Activated naive CD8-positive, alpha-beta T cell treated with anti-CD3 and anti-CD28 coated beads, Interleukin-2, amount 10 ng/mL, durations not matched to agents 7 days and 5 days (primary cell): ENCODE measurements at regions not wholly inside any gene's neighbourhood (a gene's known extent, or its start where the extent isn't known, plus 50 kb on each side); places are given as distances from the start of the nearest gene placed in this dataset.

ENCODE experiments used
- ATAC-seq: fragments of 150-1000 bp; cut with Tn5 transposase; one replicate; pipeline ENCODE4 v1.10.0; 2021; ENCODE audit warnings: low read depth, moderate library complexity
- POLR2A ChIA-PET: fragments of 350-600 bp; sonication (Branson Sonifier 250); formaldehyde crosslinking; loops from one replicate; lab custom pipeline; 2021; ENCODE audit warnings: antibody characterized with exemption; lab: Charles Lee
- DNase-seq: peaks from one replicate; pipeline ENCODE4 v3.0.0; 2021
- H3K27ac Mint-ChIP-seq: one replicate; pipeline ENCODE4 v1.8.0; 2022; ENCODE audit warnings: mild to moderate bottlenecking, mixed read lengths
- H3K27me3 Mint-ChIP-seq: one replicate; pipeline ENCODE4 v1.8.0; 2022; ENCODE audit warnings: mild to moderate bottlenecking, moderate library complexity, mixed read lengths
- H3K36me3 Mint-ChIP-seq: one replicate; pipeline ENCODE4 v1.8.0; 2021; ENCODE audit warnings: mild to moderate bottlenecking, mixed read lengths
- H3K4me1 Mint-ChIP-seq: one replicate; pipeline ENCODE4 v1.8.0; 2021; ENCODE audit warnings: mixed read lengths
- H3K4me3 Mint-ChIP-seq: one replicate; pipeline ENCODE4 v1.8.0; 2022; ENCODE audit warnings: mild to moderate bottlenecking, moderate library complexity, mixed read lengths
- H3K9me3 Mint-ChIP-seq: one replicate; pipeline ENCODE4 v1.8.0; 2021; ENCODE audit warnings: mixed read lengths

DNA sequence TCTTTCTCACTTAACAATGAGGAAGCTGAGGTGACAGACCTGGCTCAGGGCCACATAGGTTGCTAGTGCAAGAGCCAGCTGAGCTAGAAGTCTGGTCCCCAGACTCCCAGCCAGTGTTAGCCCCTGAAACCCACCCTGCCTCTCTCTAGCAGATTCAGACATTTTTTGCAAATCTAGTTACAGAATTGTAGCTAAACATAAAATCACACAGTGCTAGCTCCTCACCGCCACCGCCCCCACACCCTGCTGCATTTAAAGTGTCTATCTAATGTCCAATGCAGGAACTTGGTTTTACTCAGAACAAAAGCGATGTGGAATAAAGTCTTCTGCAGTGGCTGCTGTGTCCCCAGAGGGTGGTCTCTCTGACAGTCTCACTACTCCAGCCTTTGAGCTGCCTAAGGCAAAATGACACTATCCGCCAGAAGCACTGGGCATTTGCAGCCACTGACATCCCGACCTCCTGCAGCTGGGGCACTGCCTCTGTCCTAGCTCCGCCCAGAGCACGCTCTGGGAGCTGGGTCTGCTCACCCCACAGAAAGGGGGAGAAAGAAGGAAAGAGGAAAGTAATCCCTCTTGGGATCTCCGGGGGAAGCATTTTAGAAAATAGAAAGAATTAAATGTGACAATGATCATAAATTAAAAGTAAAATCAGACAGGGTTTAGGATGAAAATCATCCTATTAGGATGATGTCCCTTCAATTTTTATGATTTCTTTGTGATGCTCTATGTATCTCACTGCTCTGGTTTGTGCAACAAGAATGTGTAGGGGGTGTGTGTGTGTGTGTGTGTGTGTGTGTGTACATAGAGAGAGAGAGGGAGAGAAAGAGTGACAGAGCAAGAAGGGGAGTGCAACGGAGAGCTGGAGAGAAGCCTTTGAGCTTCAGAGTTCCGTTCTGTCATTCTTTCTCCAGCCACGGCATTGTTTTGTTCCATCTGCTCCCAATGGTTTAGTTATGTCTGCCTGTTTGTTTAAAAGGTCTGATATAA, 50.5 kb upstream of the ST8SIA3 start:
- DNase-seq (no peak), ATAC-seq (no peak)
- Mint-ChIP-seq H3K27ac (no peak overlapping the region), H3K27me3 (peaks cover 12% of the 10 kb centered on the region), H3K9me3 (no peaks in the 10 kb centered on the region), H3K36me3 (no peaks in the 10 kb centered on the region), H3K4me3 (no peak overlapping the region), H3K4me1 (no peaks in the 10 kb centered on the region)
- POLR2A ChIA-PET: no interaction called here
